ENCODE measurements at regions not wholly inside any gene's neighbourhood (a gene's known extent, or its start where the extent isn't known, plus 50 kb on each side); places are given as distances from the start of the nearest gene placed in this dataset.

DNA sequence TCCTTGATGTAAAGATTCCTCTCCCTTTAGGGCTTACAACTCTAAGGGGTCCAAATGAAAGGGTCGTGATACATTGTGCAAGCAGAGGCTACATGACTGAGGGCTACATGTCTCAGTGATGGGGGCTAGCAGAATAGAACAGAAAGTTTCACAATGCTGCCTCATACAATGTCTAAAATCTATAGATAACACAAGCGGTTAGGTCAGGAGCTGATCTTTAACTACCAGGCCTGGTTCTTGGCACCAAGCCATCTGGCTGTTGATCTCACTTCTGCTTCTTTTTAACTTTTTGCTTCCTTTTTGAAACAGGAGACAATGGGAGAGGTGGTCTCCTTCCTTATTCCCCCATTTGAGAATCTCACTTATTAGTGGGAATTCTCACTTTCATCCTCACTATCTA, 710.2 kb downstream of the AMY1C start:
- Histone ChIP-seq H3K9ac (ENCODE audit: low read length) (no peak overlapping the region), H2AFZ (ENCODE audit: low read length) (no peak overlapping the region), H3K79me2 (ENCODE audit: low read length) (no peaks in the 10 kb centered on the region), H4K20me1 (ENCODE audit: insufficient read depth, low read length) (no peaks in the 10 kb centered on the region), H3F3A (ENCODE audit: insufficient read depth, low read length) (no peaks in the 10 kb centered on the region), H3K4me3 (ENCODE audit: low read length) (no peak overlapping the region), H3K27me3 (replicated peaks; ENCODE audit: insufficient read depth, low read length) (no peaks in the 10 kb centered on the region), H3K9me2 (replicated peaks; ENCODE audit: insufficient read depth, low read length) (no peaks in the 10 kb centered on the region), H3K36me3 (replicated peaks; ENCODE audit: insufficient read depth, low read length) (no peaks in the 10 kb centered on the region), H3K27ac (ENCODE audit: low read length) (no peak overlapping the region), H3K4me1 (ENCODE audit: low read length) (no peaks in the 10 kb centered on the region), H3K4me2 (ENCODE audit: low read depth, low read length) (no peak overlapping the region), H3K9me3 (replicated peaks; ENCODE audit: insufficient read depth, low read length) (no peaks in the 10 kb centered on the region)
- DNase-seq = no peak
- TF ChIP-seq, protein P1, sequence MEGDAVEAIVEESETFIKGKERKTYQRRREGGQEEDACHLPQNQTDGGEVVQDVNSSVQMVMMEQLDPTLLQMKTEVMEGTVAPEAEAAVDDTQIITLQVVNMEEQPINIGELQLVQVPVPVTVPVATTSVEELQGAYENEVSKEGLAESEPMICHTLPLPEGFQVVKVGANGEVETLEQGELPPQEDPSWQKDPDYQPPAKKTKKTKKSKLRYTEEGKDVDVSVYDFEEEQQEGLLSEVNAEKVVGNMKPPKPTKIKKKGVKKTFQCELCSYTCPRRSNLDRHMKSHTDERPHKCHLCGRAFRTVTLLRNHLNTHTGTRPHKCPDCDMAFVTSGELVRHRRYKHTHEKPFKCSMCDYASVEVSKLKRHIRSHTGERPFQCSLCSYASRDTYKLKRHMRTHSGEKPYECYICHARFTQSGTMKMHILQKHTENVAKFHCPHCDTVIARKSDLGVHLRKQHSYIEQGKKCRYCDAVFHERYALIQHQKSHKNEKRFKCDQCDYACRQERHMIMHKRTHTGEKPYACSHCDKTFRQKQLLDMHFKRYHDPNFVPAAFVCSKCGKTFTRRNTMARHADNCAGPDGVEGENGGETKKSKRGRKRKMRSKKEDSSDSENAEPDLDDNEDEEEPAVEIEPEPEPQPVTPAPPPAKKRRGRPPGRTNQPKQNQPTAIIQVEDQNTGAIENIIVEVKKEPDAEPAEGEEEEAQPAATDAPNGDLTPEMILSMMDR (IDR thresholded peaks at IDR 0.05; ENCODE audit: low read length) = no peak
- TF ChIP-seq EZH2phosphoT487 (IDR thresholded peaks at IDR 0.05; ENCODE audit: low read length) = no peak

DNA sequence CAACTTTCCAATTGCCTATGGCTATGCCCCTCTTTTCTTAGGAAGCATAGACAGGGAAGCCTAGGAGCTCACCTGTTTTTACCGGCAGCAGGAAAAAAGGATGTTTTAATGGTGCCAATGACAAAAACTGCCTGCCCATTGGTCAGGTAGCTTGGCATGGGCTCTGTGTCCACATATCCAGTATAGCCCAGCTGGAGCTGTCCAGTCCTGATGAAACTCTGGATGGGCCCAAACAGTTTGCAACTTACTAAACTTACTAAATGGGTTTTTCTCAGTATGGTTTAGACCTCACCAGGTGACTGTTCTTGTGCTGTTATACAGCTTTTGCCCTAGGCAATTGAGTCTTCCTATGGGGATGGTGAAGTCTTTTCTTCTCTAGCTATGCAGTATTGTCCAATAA, 711.2 kb downstream of the AMY1C start:
- H3K79me2 ChIP-seq (ENCODE audit: low read length) = no peaks in the 10 kb centered on the region
- no peak for TF ChIP-seq EZH2phosphoT487 (IDR thresholded peaks at IDR 0.05; ENCODE audit: low read length)
- TF ChIP-seq EZH2 (optimal IDR thresholded peaks at IDR 0.05; ENCODE audit: low read depth, low read length) = no peak
- TF ChIP-seq, protein P1 (IDR thresholded peaks at IDR 0.05; ENCODE audit: low read length) = no peak
- no peak overlapping the region for H3K9ac ChIP-seq (ENCODE audit: low read length)
- no peaks in the 10 kb centered on the region for H4K20me1 ChIP-seq (ENCODE audit: insufficient read depth, low read length)
- H3K36me3 ChIP-seq (replicated peaks; ENCODE audit: insufficient read depth, low read length) = no peaks in the 10 kb centered on the region
- H3K9me3 ChIP-seq (replicated peaks; ENCODE audit: insufficient read depth, low read length) = no peaks in the 10 kb centered on the region
- H3K4me2 ChIP-seq (ENCODE audit: low read depth, low read length) = no peak overlapping the region
- H3K4me1 ChIP-seq (ENCODE audit: low read length) = no peaks in the 10 kb centered on the region
- H3K4me3 ChIP-seq (ENCODE audit: low read length) = no peak overlapping the region
- no peak overlapping the region for H2AFZ ChIP-seq (ENCODE audit: low read length)
- H3K27me3 ChIP-seq (replicated peaks; ENCODE audit: insufficient read depth, low read length) = no peaks in the 10 kb centered on the region
- no peaks in the 10 kb centered on the region for H3F3A ChIP-seq (ENCODE audit: insufficient read depth, low read length)
- no peak overlapping the region for H3K27ac ChIP-seq (ENCODE audit: low read length)
- no peak for DNase-seq
- no peaks in the 10 kb centered on the region for H3K9me2 ChIP-seq (replicated peaks; ENCODE audit: insufficient read depth, low read length)

DNA sequence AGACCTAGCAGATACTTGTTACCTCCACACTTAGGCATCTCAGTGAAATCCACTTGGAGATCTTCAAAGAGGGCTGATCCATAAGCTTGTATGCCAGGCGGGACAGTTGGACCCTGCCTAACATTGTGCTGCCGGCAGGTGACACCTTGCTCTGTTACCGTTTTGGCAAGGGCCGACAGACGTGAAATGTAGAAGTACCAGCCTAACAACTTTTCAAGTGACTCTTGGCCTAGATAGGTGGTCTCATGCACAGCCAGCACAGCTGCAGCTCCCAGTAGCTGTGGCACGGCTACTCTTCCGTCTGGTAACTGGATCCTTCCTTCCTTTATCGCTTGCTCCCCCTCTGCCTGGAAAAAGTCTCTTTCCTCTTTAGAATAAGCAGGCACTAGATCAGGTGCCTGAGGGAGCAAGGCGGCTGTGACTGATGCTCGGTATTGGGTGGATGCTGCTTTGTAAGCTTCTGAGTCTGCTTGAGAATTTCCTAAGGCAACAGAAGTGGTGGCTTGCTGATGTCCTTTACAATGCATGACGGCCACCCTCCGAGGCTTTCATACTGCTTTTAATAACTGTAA, 713.5 kb downstream of the AMY1C start:
- Histone ChIP-seq H3F3A (ENCODE audit: insufficient read depth, low read length) (no peaks in the 10 kb centered on the region), H3K79me2 (ENCODE audit: low read length) (no peaks in the 10 kb centered on the region), H3K9me3 (replicated peaks; ENCODE audit: insufficient read depth, low read length) (no peaks in the 10 kb centered on the region), H3K27ac (ENCODE audit: low read length) (no peak overlapping the region), H2AFZ (ENCODE audit: low read length) (no peak overlapping the region), H3K4me3 (ENCODE audit: low read length) (no peak overlapping the region), H3K9ac (ENCODE audit: low read length) (no peak overlapping the region), H3K27me3 (replicated peaks; ENCODE audit: insufficient read depth, low read length) (no peaks in the 10 kb centered on the region), H3K36me3 (replicated peaks; ENCODE audit: insufficient read depth, low read length) (no peaks in the 10 kb centered on the region), H3K4me2 (ENCODE audit: low read depth, low read length) (no peak overlapping the region), H3K4me1 (ENCODE audit: low read length) (no peaks in the 10 kb centered on the region), H3K9me2 (replicated peaks; ENCODE audit: insufficient read depth, low read length) (no peaks in the 10 kb centered on the region), H4K20me1 (ENCODE audit: insufficient read depth, low read length) (no peaks in the 10 kb centered on the region)
- DNase-seq = no peak
- TF ChIP-seq EZH2phosphoT487 (IDR thresholded peaks at IDR 0.05; ENCODE audit: low read length) = no peak
- TF ChIP-seq EZH2 (optimal IDR thresholded peaks at IDR 0.05; ENCODE audit: low read depth, low read length) = no peak
- TF ChIP-seq, protein P1 (IDR thresholded peaks at IDR 0.05; ENCODE audit: low read length) = no peak

All from MM.1S (cell line).